Prostate gland (tissue), 2 donors: ENCODE measurements at regions not wholly inside any gene's neighbourhood (a gene's known extent, or its start where the extent isn't known, plus 50 kb on each side); places are given as distances from the start of the nearest gene placed in this dataset.

Experiments used
- DNase-seq: peaks from one replicate; pipeline ENCODE4 v3.0.0-alpha.2; 2019; ENCODE audit warnings: low spot score
- H3K27ac ChIP-seq, 2 donors: fragments of 200-600 bp; sonication (generic); 2 replicates each; pipeline ENCODE4 v1.5.1; 2017 to 2019
- H3K27me3 ChIP-seq: fragments of 200-600 bp; sonication (generic); replicated peaks from 2 replicates; pipeline ENCODE4 v1.5.1; 2019; ENCODE audit not compliant: insufficient read depth
- H3K36me3 ChIP-seq, 2 donors: fragments of 200-600 bp; sonication (generic); 1 replicate in 1 of 2; 2 replicates in 1 of 2; pipeline versions ENCODE4 v1.5.1 to v1.8.1; 2017 to 2019
- H3K4me1 ChIP-seq: fragments of 200-600 bp; sonication (generic); replicated peaks from 2 replicates; pipeline ENCODE4 v1.5.1; 2019
- H3K4me3 ChIP-seq, 2 donors: fragments of 200-600 bp; sonication (generic); 2 replicates each; pipeline ENCODE4 v1.5.1; 2017 to 2019
- H3K9me3 ChIP-seq: fragments of 200-600 bp; sonication (generic); 2 replicates; pipeline ENCODE4 v1.5.1; 2017
- POLR2A ChIP-seq: fragments of 450-650 bp; IDR thresholded peaks from one replicate; pipeline ENCODE4 v1.6.1; 2016; ENCODE audit warnings: antibody characterized with exemption, mild to moderate bottlenecking
- POLR2AphosphoS5 ChIP-seq: sonication (generic); formaldehyde crosslinking; IDR thresholded peaks from one replicate; pipeline ENCODE4 v1.6.1; 2017; ENCODE audit warnings: antibody characterized with exemption
- WGBS: methylation state at CpG from one replicate; pipeline ENCODE4 v1.1.5; 2018; 5-methylcytosine and 5-hydroxymethylcytosine counted together
- intact Hi-C: fragments of 100-400 bp; cut with DNase I; formaldehyde crosslinking; loops from one replicate; pipeline ENCODE4 v1.14.2; 2022
- TF ChIP-seq, protein P1 (sequence below), 4 experiments: fragments of 200-600 bp in 2 of 4; fragments of 450-650 bp in 2 of 4; sonication (generic) in 2 of 4; IDR thresholded peaks; 1 replicate in 3 of 4; 2 replicates in 1 of 4; pipeline ENCODE4 v1.5.1; 2016 to 2019; ENCODE audit warnings: antibody characterized with exemption in 4 of 4, mild to moderate bottlenecking in 2 of 4, moderate library complexity in 2 of 4

DNA sequence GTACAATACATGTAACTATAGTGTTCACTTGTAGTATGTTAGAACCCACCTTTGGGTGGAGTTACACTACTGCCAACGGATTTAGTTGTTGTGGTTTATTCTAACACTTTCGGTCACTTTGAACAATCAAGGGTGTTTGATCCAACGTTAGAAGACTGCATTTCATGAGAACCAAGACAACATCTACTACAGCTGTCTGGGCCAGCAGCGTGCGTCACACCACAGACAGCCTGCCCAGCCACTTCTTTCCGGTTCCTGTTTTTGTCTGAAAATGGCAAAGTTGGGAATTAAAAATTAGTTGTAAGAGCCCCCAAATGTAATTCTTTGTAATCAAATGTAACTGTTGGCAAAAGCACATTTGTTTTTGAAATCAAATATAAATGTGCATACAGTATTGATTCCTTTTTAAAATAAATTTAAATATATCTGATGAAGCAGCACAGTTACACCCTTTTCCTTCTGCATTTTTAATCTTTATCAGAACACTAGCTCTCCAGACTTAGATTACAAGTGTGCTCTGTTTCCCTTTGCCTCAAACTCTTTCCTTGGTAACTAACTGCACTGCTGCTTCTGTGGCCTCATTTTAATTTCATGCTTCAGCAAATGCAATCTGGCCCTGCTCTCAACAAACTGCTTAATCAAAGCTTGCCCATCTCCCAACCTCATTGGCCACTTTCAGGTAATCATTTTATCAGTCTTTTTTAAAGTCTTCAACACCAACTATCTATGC, 86.6 kb upstream of the DPH5 start:
- 59% methylated on average over 6 of the region's 6 CpGs for WGBS
- Histone ChIP-seq H3K4me1 (no peaks in the 10 kb centered on the region), H3K27ac (no peak overlapping the region), H3K9me3 (no peaks in the 10 kb centered on the region), H3K36me3 (no peaks in the 10 kb centered on the region), H3K4me3 (no peak overlapping the region), H3K27me3 (no peaks in the 10 kb centered on the region)
- DNase-seq, result no peak
- TF ChIP-seq, protein P1, sequence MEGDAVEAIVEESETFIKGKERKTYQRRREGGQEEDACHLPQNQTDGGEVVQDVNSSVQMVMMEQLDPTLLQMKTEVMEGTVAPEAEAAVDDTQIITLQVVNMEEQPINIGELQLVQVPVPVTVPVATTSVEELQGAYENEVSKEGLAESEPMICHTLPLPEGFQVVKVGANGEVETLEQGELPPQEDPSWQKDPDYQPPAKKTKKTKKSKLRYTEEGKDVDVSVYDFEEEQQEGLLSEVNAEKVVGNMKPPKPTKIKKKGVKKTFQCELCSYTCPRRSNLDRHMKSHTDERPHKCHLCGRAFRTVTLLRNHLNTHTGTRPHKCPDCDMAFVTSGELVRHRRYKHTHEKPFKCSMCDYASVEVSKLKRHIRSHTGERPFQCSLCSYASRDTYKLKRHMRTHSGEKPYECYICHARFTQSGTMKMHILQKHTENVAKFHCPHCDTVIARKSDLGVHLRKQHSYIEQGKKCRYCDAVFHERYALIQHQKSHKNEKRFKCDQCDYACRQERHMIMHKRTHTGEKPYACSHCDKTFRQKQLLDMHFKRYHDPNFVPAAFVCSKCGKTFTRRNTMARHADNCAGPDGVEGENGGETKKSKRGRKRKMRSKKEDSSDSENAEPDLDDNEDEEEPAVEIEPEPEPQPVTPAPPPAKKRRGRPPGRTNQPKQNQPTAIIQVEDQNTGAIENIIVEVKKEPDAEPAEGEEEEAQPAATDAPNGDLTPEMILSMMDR (IDR thresholded peaks at IDR 0.05), result no peak
- TF ChIP-seq POLR2A (no peak), POLR2AphosphoS5 (no peak)
- intact Hi-C loops, result no loop called here

DNA sequence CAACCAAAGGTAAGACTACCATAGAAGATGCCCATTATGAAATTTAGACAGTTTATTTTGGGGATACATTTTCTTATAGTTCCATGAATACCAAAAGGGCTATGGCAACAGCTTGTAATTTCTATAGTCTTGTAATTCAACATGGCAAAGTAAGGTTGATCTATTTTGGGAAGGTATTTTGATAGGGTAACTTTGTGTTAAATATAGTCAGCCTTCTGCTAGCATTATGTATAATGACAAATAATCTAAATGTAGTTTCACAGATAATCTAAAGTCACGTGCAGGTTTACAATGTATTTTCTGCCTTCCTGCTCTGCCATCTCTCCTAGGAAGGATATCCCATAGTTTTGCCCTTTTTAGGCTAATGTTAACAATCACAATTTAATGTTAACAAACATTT, 85.9 kb upstream of the DPH5 start:
- Histone ChIP-seq H3K27ac (no peak overlapping the region), H3K27me3 (no peaks in the 10 kb centered on the region), H3K9me3 (no peaks in the 10 kb centered on the region), H3K4me1 (no peaks in the 10 kb centered on the region), H3K4me3 (no peak overlapping the region), H3K36me3 (no peaks in the 10 kb centered on the region)
- no peak for DNase-seq
- no peak for TF ChIP-seq POLR2AphosphoS5
- no peak for TF ChIP-seq POLR2A
- TF ChIP-seq, protein P1 (IDR thresholded peaks at IDR 0.05), result no peak
- intact Hi-C loops, result no loop called here
- 66% methylated on average over 1 of the region's 1 CpG for WGBS

DNA sequence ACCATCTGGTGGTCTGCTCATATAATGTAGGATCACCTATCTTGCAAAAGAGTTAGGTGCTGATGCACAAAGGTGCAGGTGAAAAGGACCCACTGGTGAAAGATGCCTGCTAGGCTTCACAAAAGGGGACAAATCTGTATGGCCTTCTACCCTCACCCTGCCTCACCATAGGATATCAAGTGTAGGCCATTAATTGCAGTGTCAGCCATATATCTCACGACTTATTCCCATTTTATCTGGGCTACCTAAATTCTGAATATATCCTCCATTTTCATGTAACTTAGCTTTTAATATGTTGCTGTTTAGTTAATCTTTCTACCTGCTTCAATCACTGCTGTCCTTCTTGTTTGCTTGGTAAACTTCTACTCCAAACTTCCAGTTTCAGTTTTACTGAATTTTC, 84.2 kb upstream of the DPH5 start:
- Histone ChIP-seq H3K27me3 (no peaks in the 10 kb centered on the region), H3K4me3 (no peak overlapping the region), H3K27ac (no peak overlapping the region), H3K9me3 (no peaks in the 10 kb centered on the region), H3K36me3 (no peaks in the 10 kb centered on the region), H3K4me1 (no peaks in the 10 kb centered on the region)
- intact Hi-C loops, result no loop called here
- TF ChIP-seq, protein P1 (IDR thresholded peaks at IDR 0.05), result no peak
- TF ChIP-seq POLR2A (no peak), POLR2AphosphoS5 (no peak)
- no peak for DNase-seq
- WGBS, result 87% methylated on average over 1 of the region's 1 CpG

DNA sequence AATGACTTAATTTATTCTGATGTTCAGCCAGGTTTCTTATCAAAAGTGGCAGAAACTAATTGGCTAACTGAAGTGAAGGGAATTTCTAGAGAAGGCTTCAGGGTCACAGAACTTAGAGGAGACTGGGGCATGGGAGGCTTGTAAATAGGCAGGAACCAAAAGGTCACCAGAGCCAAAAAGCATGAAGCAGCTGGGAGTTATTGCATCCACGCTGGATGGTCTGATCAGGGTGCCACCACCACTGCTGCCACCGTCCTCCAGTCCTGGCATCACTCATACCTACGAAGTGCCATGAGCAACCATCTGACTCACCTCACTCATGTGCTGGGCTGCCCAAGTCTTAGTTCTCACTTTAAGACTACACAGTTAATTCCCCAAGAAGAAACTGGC, 82.5 kb upstream of the DPH5 start:
- 83% methylated on average over 3 of the region's 3 CpGs for WGBS
- no peak overlapping the region for H3K27ac ChIP-seq

More for the DNA sequence above, 82.5 kb upstream of the DPH5 start:
- intact Hi-C loops, result no loop called here
- H3K27me3 ChIP-seq, result no peaks in the 10 kb centered on the region
- no peak overlapping the region for H3K4me3 ChIP-seq
- no peak for DNase-seq
- H3K9me3 ChIP-seq, result no peaks in the 10 kb centered on the region
- no peaks in the 10 kb centered on the region for H3K4me1 ChIP-seq
- TF ChIP-seq, protein P1 (IDR thresholded peaks at IDR 0.05), result no peak
- no peak for TF ChIP-seq POLR2AphosphoS5
- no peak for TF ChIP-seq POLR2A
- H3K36me3 ChIP-seq, result no peaks in the 10 kb centered on the region
